ENCODE measurements at regions not wholly inside any gene's neighbourhood (a gene's known extent, or its start where the extent isn't known, plus 50 kb on each side); places are given as distances from the start of the nearest gene placed in this dataset.
A peak's percentile ranks its signal among the peaks of the same experiment; 100 is the strongest.

DNA sequence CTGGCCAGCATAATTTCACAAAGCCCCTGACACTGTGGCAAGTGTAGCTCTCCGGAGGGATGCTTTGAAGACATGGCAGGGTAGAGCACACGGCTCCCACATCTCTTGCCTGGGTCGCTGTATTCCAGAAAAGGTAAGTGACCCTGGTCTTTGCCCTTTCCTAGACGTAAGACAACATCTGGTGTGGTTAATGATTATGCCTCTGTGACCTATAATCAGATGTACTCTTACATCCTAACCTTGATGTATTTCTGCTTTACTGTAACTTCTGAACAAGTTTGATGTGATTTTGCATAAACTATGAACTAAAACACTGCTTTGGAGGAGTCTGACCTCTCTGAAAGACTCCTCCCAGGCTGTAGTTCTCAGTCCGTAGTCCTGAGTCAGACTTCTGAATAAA lies 59.1 kb upstream of the ACSL1 start (continued):
- TF ChIP-seq, protein P1, sequence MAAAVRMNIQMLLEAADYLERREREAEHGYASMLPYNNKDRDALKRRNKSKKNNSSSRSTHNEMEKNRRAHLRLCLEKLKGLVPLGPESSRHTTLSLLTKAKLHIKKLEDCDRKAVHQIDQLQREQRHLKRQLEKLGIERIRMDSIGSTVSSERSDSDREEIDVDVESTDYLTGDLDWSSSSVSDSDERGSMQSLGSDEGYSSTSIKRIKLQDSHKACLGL (CRISPR knock-in tag; IDR thresholded peaks at IDR 0.05), result no peak
- TF ChIP-seq HOXA3 (CRISPR knock-in tag; IDR thresholded peaks at IDR 0.05) (peak; percentile 63; the same call in 1 of the 2 replicates), NKX3-1 (CRISPR knock-in tag; IDR thresholded peaks at IDR 0.05) (no peak), SYNCRIP (IDR thresholded peaks at IDR 0.05; ENCODE audit: insufficient read depth, low read depth, low read length) (no peak), ETV5 (CRISPR knock-in tag; IDR thresholded peaks at IDR 0.05; ENCODE audit: borderline replicate concordance) (peak; percentile 22; the same call in 1 of the 2 replicates), ZNF280D (CRISPR knock-in tag; IDR thresholded peaks at IDR 0.05) (no peak), MZF1 (CRISPR knock-in tag; IDR thresholded peaks at IDR 0.05; ENCODE audit: borderline replicate concordance) (no peak), ZNF841 (CRISPR knock-in tag; IDR thresholded peaks at IDR 0.05; ENCODE audit: borderline replicate concordance) (no peak), ZNF747 (CRISPR knock-in tag; IDR thresholded peaks at IDR 0.05; ENCODE audit: borderline replicate concordance) (peak; percentile 49; the same call in 1 of the 2 replicates), ZNF781 (CRISPR knock-in tag; IDR thresholded peaks at IDR 0.05; ENCODE audit: borderline replicate concordance, not compliant biosample characterization) (no peak), WIZ (CRISPR knock-in tag; IDR thresholded peaks at IDR 0.05) (no peak), ZFAT (CRISPR knock-in tag; conservative IDR thresholded peaks at IDR 0.05) (no peak), ZNF232 (CRISPR knock-in tag; IDR thresholded peaks at IDR 0.05; ENCODE audit: borderline replicate concordance) (no peak), SAP130 (CRISPR knock-in tag; IDR thresholded peaks at IDR 0.05; ENCODE audit: low read depth) (peak; percentile 76), ZNF20 (CRISPR knock-in tag; IDR thresholded peaks at IDR 0.05) (no peak), PCBP2 (optimal IDR thresholded peaks at IDR 0.05; ENCODE audit: low read depth, low read length, poor library complexity, severe bottlenecking) (no peak)
- TF ChIP-seq, protein P2, sequence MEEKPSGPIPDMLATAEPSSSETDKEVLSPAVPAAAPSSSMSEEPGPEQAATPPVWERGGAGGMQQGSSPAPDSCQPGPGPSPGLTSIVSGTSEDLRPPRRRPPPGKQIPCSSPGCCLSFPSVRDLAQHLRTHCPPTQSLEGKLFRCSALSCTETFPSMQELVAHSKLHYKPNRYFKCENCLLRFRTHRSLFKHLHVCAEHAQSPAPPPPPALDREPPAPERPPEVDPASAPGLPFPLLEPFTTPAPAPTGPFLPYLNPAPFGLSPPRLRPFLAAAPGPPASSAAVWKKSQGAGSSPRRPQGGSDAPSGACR (CRISPR knock-in tag; IDR thresholded peaks at IDR 0.05), result no peak
- TF ChIP-seq, protein P3, sequence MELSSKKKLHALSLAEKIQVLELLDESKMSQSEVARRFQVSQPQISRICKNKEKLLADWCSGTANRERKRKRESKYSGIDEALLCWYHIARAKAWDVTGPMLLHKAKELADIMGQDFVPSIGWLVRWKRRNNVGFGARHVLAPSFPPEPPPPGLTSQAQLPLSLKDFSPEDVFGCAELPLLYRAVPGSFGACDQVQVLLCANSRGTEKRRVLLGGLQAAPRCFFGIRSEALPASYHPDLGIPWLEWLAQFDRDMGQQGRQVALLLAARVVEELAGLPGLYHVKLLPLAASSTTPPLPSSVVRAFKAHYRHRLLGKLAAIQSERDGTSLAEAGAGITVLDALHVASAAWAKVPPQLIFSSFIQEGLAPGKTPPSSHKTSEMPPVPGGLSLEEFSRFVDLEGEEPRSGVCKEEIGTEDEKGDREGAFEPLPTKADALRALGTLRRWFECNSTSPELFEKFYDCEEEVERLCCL (CRISPR knock-in tag; IDR thresholded peaks at IDR 0.05; ENCODE audit: borderline replicate concordance), result no peak
- TF ChIP-seq, protein P4, sequence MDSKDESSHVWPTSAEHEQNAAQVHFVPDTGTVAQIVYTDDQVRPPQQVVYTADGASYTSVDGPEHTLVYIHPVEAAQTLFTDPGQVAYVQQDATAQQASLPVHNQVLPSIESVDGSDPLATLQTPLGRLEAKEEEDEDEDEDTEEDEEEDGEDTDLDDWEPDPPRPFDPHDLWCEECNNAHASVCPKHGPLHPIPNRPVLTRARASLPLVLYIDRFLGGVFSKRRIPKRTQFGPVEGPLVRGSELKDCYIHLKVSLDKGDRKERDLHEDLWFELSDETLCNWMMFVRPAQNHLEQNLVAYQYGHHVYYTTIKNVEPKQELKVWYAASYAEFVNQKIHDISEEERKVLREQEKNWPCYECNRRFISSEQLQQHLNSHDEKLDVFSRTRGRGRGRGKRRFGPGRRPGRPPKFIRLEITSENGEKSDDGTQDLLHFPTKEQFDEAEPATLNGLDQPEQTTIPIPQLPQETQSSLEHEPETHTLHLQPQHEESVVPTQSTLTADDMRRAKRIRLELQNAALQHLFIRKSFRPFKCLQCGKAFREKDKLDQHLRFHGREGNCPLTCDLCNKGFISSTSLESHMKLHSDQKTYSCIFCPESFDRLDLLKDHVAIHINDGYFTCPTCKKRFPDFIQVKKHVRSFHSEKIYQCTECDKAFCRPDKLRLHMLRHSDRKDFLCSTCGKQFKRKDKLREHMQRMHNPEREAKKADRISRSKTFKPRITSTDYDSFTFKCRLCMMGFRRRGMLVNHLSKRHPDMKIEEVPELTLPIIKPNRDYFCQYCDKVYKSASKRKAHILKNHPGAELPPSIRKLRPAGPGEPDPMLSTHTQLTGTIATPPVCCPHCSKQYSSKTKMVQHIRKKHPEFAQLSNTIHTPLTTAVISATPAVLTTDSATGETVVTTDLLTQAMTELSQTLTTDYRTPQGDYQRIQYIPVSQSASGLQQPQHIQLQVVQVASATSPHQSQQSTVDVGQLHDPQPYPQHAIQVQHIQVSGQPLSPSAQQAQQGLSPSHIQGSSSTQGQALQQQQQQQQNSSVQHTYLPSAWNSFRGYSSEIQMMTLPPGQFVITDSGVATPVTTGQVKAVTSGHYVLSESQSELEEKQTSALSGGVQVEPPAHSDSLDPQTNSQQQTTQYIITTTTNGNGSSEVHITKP (CRISPR knock-in tag; IDR thresholded peaks at IDR 0.05; ENCODE audit: low read depth), result no peak
- TF ChIP-seq, protein P5, sequence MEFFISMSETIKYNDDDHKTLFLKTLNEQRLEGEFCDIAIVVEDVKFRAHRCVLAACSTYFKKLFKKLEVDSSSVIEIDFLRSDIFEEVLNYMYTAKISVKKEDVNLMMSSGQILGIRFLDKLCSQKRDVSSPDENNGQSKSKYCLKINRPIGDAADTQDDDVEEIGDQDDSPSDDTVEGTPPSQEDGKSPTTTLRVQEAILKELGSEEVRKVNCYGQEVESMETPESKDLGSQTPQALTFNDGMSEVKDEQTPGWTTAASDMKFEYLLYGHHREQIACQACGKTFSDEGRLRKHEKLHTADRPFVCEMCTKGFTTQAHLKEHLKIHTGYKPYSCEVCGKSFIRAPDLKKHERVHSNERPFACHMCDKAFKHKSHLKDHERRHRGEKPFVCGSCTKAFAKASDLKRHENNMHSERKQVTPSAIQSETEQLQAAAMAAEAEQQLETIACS (CRISPR knock-in tag; IDR thresholded peaks at IDR 0.05), result no peak

All from HepG2 (cell line).